Islet of Langerhans (tissue), 1 donor: ENCODE measurements at regions not wholly inside any gene's neighbourhood (a gene's known extent, or its start where the extent isn't known, plus 50 kb on each side); places are given as distances from the start of the nearest gene placed in this dataset.

ENCODE experiments used
- FAIRE-seq: peaks from one replicate; lab custom pipeline; 2011; peaks lifted over from hg19 to GRCh38; lab: Jason Lieb, UNC

- FAIRE-seq, result no peak
Measured at GRCh38 chr5:32990593-32991420, 279.7 kb downstream of the NPR3 start.

- no peak for FAIRE-seq
Measured at GRCh38 chr5:32991421-32991815, 280.3 kb downstream of the NPR3 start.

- FAIRE-seq, result no peak
Measured at GRCh38 chr5:32996336-32996735, 285.2 kb downstream of the NPR3 start.

- FAIRE-seq, result no peak
Measured at GRCh38 chr5:33008751-33009418, 297.8 kb downstream of the NPR3 start.

- FAIRE-seq, result no peak
Measured at GRCh38 chr5:33010846-33011245, 299.7 kb downstream of the NPR3 start.

- no peak for FAIRE-seq
Measured at GRCh38 chr5:33011801-33012200, 300.7 kb downstream of the NPR3 start.

GRCh38 chr5:33023649-33024048 is 312.5 kb downstream of the NPR3 start:
- no peak for FAIRE-seq

GRCh38 chr5:33032271-33033070 is 321.4 kb downstream of the NPR3 start:
- FAIRE-seq, result no peak

- FAIRE-seq, result no peak
Measured at GRCh38 chr5:33033516-33033915, 322.4 kb downstream of the NPR3 start.

GRCh38 chr5:33034777-33035176 is 323.7 kb downstream of the NPR3 start:
- no peak for FAIRE-seq

- FAIRE-seq, result no peak
Measured at GRCh38 chr5:33035851-33036527, 324.9 kb downstream of the NPR3 start.

GRCh38 chr5:33037076-33037475 is 326.0 kb downstream of the NPR3 start:
- FAIRE-seq, result no peak

- FAIRE-seq, result no peak
Measured at GRCh38 chr5:33041586-33041985, 330.5 kb downstream of the NPR3 start.

- no peak for FAIRE-seq
Measured at GRCh38 chr5:33043343-33043997, 332.3 kb downstream of the NPR3 start.

GRCh38 chr5:33046091-33046490 is 335.0 kb downstream of the NPR3 start:
- FAIRE-seq, result no peak

GRCh38 chr5:33048315-33048714 is 337.2 kb downstream of the NPR3 start:
- FAIRE-seq, result no peak

GRCh38 chr5:33049298-33049697 is 338.2 kb downstream of the NPR3 start:
- FAIRE-seq, result no peak

GRCh38 chr5:33049842-33050241 is 338.7 kb downstream of the NPR3 start:
- no peak for FAIRE-seq

GRCh38 chr5:33059081-33059480 is 348.0 kb downstream of the NPR3 start:
- FAIRE-seq, result no peak

GRCh38 chr5:33065131-33065530 is 354.0 kb downstream of the NPR3 start:
- no peak for FAIRE-seq

- FAIRE-seq, result no peak
Measured at GRCh38 chr5:33067291-33067690, 356.2 kb downstream of the NPR3 start.

GRCh38 chr5:33068786-33069185 is 357.7 kb downstream of the NPR3 start:
- no peak for FAIRE-seq
